K562 (cell line): ENCODE measurements at regions not wholly inside any gene's neighbourhood (a gene's known extent, or its start where the extent isn't known, plus 50 kb on each side); places are given as distances from the start of the nearest gene placed in this dataset.

Experiments used
- POLR2A ChIP-seq: fragments of 450-650 bp; conservative IDR thresholded peaks from 2 replicates; pipeline ENCODE4 v1.6.1; 2016
- ZNF785 ChIP-seq: fragments of 250-450 bp; sonication (Bioruptor Pico); IDR thresholded peaks from 2 replicates; pipeline ENCODE4 v1.4.0; 2020; ENCODE audit warnings: mild to moderate bottlenecking
- TF ChIP-seq, protein P1 (sequence below): fragments of 150-350 bp; conservative IDR thresholded peaks from 2 replicates; pipeline ENCODE4 v1.6.1; 2014; ENCODE audit warnings: low read length
- TF ChIP-seq, protein P2 (sequence below): fragments of 250-450 bp; sonication (Bioruptor Pico); IDR thresholded peaks from 2 replicates; pipeline ENCODE4 v1.5.0; 2021
- TF ChIP-seq, protein P3 (sequence below): fragments of 450-650 bp; IDR thresholded peaks from 2 replicates; pipeline ENCODE4 v1.6.1; 2018; ENCODE audit not compliant: partially characterized antibody
- TF ChIP-seq, protein P4 (sequence below): IDR thresholded peaks from 2 replicates; pipeline ENCODE4 v1.6.1; 2014; ENCODE audit warnings: antibody characterized with exemption

DNA sequence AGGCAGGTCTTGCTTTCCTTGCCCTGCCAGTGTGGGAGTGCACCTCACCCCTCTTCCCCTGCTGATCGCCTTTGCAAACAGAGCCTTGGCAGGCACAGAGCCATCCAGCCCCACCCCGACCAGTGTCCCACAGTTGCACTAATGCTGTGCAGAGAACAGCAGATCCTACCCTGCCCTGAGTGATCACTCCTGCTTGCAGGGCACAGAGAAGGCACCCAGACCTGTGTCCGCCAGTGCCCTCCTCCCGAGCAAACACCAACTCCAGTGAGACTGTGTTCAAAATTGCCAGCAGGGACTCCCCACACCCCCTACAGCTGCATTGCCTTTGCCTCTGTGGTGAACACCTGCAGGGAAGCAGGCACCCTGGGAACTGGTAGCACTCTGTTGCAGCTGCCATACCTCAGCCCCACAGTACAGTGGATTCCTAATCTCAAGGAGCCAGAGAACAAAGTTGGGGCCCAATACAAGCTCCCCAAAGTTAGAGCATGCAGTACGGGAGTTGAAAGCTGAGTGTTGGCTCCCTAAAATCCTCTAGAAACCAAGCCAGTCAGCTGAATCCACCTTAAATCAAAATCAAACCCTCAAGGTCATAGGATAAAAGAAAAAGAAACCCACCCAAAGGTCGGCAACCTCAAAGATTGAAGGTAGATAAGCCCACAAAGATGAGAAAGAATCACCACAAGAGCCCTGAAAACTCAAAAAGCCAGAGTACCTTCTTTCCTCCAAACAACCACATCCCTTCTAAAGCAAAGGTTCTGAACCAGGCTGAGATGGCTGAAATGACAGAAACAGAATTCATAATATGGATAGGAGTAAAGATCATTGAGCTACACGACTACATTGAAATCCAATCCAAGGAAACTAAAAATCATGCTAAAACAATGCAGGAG is 92.9 kb upstream of the PIK3R1 start (continued):
- TF ChIP-seq, protein P1, sequence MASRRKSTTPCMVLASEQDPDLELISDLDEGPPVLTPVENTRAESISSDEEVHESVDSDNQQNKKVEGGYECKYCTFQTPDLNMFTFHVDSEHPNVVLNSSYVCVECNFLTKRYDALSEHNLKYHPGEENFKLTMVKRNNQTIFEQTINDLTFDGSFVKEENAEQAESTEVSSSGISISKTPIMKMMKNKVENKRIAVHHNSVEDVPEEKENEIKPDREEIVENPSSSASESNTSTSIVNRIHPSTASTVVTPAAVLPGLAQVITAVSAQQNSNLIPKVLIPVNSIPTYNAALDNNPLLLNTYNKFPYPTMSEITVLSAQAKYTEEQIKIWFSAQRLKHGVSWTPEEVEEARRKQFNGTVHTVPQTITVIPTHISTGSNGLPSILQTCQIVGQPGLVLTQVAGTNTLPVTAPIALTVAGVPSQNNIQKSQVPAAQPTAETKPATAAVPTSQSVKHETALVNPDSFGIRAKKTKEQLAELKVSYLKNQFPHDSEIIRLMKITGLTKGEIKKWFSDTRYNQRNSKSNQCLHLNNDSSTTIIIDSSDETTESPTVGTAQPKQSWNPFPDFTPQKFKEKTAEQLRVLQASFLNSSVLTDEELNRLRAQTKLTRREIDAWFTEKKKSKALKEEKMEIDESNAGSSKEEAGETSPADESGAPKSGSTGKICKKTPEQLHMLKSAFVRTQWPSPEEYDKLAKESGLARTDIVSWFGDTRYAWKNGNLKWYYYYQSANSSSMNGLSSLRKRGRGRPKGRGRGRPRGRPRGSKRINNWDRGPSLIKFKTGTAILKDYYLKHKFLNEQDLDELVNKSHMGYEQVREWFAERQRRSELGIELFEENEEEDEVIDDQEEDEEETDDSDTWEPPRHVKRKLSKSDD: no peak
- no peak for TF ChIP-seq POLR2A
- TF ChIP-seq ZNF785 (CRISPR knock-in tag): no peak
- TF ChIP-seq, protein P2, sequence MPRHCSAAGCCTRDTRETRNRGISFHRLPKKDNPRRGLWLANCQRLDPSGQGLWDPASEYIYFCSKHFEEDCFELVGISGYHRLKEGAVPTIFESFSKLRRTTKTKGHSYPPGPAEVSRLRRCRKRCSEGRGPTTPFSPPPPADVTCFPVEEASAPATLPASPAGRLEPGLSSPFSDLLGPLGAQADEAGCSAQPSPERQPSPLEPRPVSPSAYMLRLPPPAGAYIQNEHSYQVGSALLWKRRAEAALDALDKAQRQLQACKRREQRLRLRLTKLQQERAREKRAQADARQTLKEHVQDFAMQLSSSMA (CRISPR knock-in tag): no peak
- TF ChIP-seq, protein P3, sequence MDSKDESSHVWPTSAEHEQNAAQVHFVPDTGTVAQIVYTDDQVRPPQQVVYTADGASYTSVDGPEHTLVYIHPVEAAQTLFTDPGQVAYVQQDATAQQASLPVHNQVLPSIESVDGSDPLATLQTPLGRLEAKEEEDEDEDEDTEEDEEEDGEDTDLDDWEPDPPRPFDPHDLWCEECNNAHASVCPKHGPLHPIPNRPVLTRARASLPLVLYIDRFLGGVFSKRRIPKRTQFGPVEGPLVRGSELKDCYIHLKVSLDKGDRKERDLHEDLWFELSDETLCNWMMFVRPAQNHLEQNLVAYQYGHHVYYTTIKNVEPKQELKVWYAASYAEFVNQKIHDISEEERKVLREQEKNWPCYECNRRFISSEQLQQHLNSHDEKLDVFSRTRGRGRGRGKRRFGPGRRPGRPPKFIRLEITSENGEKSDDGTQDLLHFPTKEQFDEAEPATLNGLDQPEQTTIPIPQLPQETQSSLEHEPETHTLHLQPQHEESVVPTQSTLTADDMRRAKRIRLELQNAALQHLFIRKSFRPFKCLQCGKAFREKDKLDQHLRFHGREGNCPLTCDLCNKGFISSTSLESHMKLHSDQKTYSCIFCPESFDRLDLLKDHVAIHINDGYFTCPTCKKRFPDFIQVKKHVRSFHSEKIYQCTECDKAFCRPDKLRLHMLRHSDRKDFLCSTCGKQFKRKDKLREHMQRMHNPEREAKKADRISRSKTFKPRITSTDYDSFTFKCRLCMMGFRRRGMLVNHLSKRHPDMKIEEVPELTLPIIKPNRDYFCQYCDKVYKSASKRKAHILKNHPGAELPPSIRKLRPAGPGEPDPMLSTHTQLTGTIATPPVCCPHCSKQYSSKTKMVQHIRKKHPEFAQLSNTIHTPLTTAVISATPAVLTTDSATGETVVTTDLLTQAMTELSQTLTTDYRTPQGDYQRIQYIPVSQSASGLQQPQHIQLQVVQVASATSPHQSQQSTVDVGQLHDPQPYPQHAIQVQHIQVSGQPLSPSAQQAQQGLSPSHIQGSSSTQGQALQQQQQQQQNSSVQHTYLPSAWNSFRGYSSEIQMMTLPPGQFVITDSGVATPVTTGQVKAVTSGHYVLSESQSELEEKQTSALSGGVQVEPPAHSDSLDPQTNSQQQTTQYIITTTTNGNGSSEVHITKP: no peak
- TF ChIP-seq, protein P4, sequence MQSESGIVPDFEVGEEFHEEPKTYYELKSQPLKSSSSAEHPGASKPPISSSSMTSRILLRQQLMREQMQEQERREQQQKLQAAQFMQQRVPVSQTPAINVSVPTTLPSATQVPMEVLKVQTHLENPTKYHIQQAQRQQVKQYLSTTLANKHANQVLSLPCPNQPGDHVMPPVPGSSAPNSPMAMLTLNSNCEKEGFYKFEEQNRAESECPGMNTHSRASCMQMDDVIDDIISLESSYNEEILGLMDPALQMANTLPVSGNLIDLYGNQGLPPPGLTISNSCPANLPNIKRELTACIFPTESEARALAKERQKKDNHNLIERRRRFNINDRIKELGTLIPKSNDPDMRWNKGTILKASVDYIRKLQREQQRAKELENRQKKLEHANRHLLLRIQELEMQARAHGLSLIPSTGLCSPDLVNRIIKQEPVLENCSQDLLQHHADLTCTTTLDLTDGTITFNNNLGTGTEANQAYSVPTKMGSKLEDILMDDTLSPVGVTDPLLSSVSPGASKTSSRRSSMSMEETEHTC: no peak
